ENCODE measurements at regions not wholly inside any gene's neighbourhood (a gene's known extent, or its start where the extent isn't known, plus 50 kb on each side); places are given as distances from the start of the nearest gene placed in this dataset.

DNA sequence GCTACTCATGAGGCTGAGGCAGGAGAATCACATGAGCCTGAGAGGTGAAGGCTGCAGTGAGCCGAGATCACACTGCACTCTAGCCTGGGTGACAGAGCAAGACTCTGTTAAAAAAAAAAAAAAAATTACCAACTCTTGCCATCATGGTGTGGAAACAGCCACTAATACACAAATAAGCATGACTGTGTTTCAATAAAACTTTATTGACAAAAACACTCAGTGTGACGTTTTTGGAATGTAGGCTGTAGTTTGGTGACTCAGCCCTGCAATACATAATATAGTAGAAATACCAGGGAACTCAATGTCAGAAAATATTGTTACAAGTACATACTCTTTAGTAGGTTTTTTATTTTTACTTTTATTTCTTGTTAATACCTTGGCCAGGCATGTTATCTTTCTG is 207.1 kb downstream of the CASP12 start:
- H3K4me2 ChIP-seq (ENCODE audit: low read depth, low read length): no peak overlapping the region
- ChIA-PET CTCF (ENCODE audit: low intra/inter-chr PET ratio, low total read pairs) (no interaction called here), POLR2A (no interaction called here)
- H2AFZ ChIP-seq (ENCODE audit: low read length): no peak overlapping the region
- ATAC-seq: no peak
- intact Hi-C loops (cut with micrococcal nuclease; ENCODE audit: unreplicated experiment) (no loop called here), in situ Hi-C loops (cut with HindIII; ENCODE audit: extremely low pct_ligation_motif_present, low pct_unique_long_range_greater_than_20kb) (no loop called here)
- H3K79me2 ChIP-seq (ENCODE audit: insufficient read depth, low read length): no peaks in the 10 kb centered on the region
- FAIRE-seq: no peak
- H3K4me1 ChIP-seq (ENCODE audit: insufficient read depth, low read length): no peaks in the 10 kb centered on the region
- H3K9me3 ChIP-seq (ENCODE audit: low read length): no peaks in the 10 kb centered on the region
- no peak for DNase-seq (ENCODE audit: low spot score)
- no peaks in the 10 kb centered on the region for H3K36me3 ChIP-seq (replicated peaks in 1 of 2; ENCODE audit: control insufficient read depth in 1 of 2, insufficient read depth in 2 of 2, low read length in 2 of 2)
- TF ChIP-seq ZFY (CRISPR knock-in tag; IDR thresholded peaks at IDR 0.05) (no peak), IRF2 (CRISPR knock-in tag; IDR thresholded peaks at IDR 0.05) (no peak)
- TF ChIP-seq, protein P1, sequence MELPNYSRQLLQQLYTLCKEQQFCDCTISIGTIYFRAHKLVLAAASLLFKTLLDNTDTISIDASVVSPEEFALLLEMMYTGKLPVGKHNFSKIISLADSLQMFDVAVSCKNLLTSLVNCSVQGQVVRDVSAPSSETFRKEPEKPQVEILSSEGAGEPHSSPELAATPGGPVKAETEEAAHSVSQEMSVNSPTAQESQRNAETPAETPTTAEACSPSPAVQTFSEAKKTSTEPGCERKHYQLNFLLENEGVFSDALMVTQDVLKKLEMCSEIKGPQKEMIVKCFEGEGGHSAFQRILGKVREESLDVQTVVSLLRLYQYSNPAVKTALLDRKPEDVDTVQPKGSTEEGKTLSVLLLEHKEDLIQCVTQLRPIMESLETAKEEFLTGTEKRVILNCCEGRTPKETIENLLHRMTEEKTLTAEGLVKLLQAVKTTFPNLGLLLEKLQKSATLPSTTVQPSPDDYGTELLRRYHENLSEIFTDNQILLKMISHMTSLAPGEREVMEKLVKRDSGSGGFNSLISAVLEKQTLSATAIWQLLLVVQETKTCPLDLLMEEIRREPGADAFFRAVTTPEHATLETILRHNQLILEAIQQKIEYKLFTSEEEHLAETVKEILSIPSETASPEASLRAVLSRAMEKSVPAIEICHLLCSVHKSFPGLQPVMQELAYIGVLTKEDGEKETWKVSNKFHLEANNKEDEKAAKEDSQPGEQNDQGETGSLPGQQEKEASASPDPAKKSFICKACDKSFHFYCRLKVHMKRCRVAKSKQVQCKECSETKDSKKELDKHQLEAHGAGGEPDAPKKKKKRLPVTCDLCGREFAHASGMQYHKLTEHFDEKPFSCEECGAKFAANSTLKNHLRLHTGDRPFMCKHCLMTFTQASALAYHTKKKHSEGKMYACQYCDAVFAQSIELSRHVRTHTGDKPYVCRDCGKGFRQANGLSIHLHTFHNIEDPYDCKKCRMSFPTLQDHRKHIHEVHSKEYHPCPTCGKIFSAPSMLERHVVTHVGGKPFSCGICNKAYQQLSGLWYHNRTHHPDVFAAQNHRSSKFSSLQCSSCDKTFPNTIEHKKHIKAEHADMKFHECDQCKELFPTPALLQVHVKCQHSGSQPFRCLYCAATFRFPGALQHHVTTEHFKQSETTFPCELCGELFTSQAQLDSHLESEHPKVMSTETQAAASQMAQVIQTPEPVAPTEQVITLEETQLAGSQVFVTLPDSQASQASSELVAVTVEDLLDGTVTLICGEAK (IDR thresholded peaks at IDR 0.05): peak; percentile 63
- TF ChIP-seq, protein P1 (CRISPR knock-in tag; IDR thresholded peaks at IDR 0.05): no peak
- no peaks in the 10 kb centered on the region for H3K27me3 ChIP-seq (ENCODE audit: control insufficient read depth in 1 of 2, insufficient read depth in 2 of 2, low read length in 2 of 2)
- BruUV-seq (replicated peaks): no TSS peak
- 6% methylated on average over 2 of the region's 2 CpGs for WGBS (ENCODE audit: low lambda C conversion rate)
- no peaks in the 10 kb centered on the region for H4K20me1 ChIP-seq (ENCODE audit: insufficient read depth, low read length)
- no peak overlapping the region for H3K27ac ChIP-seq (ENCODE audit: extremely low read length, insufficient read depth, low read length)
- H3K4me3 ChIP-seq (replicated peaks in 1 of 3; ENCODE audit: insufficient read depth in 1 of 3, low read depth in 2 of 3, low read length in 3 of 3): no peak overlapping the region
- H3K9ac ChIP-seq (ENCODE audit: insufficient read depth, low read depth, low read length): no peak overlapping the region
